ENCODE measurements at regions not wholly inside any gene's neighbourhood (a gene's known extent, or its start where the extent isn't known, plus 50 kb on each side); places are given as distances from the start of the nearest gene placed in this dataset.

DNA sequence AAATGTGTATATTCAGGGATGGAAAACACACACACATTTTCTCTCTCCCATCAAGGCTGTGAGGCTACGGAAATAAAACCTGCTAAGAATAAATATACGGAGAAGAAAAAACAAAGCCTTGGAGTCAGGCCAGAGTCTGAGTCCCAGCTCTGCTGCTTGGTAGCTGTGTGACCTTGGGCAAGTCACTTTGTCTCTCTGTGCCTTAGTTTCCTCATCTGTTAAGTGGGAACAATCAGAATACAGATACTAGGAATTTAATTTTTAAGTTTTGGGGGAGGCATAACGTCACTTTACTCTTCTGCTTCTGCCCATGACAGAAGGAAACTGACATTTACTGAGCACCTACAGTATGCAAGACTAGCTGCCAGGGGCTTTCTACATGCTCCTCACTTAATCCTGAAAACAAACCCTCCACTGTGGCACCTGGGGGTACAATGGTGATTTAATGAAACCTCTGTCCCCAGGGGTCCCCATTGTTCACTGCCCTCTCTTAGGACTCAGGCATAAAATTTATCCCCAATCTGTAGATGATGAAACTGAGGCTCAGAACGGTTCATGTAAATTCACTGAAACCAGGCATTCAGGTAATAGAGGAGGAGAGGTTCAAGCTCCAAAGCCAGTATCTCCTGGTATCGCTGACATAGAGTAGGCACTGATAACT lies 131.9 kb upstream of the SERPIND1 start:
- TF ChIP-seq, protein P1, sequence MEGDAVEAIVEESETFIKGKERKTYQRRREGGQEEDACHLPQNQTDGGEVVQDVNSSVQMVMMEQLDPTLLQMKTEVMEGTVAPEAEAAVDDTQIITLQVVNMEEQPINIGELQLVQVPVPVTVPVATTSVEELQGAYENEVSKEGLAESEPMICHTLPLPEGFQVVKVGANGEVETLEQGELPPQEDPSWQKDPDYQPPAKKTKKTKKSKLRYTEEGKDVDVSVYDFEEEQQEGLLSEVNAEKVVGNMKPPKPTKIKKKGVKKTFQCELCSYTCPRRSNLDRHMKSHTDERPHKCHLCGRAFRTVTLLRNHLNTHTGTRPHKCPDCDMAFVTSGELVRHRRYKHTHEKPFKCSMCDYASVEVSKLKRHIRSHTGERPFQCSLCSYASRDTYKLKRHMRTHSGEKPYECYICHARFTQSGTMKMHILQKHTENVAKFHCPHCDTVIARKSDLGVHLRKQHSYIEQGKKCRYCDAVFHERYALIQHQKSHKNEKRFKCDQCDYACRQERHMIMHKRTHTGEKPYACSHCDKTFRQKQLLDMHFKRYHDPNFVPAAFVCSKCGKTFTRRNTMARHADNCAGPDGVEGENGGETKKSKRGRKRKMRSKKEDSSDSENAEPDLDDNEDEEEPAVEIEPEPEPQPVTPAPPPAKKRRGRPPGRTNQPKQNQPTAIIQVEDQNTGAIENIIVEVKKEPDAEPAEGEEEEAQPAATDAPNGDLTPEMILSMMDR (IDR thresholded peaks at IDR 0.05; ENCODE audit: borderline replicate concordance), result no peak
- no peak for DNase-seq
- no peak overlapping the region for H3K27ac ChIP-seq (replicated peaks)
- H3K4me3 ChIP-seq, result no peak overlapping the region
- intact Hi-C loops (cut with micrococcal nuclease), result no loop called here
- H3K27me3 ChIP-seq (ENCODE audit: low read depth), result peaks cover 68% of the 10 kb centered on the region
- peaks cover 4% of the 10 kb centered on the region for H3K9me3 ChIP-seq (replicated peaks)
- H3K4me1 ChIP-seq, result no peaks in the 10 kb centered on the region
- no peaks in the 10 kb centered on the region for H3K36me3 ChIP-seq

DNA sequence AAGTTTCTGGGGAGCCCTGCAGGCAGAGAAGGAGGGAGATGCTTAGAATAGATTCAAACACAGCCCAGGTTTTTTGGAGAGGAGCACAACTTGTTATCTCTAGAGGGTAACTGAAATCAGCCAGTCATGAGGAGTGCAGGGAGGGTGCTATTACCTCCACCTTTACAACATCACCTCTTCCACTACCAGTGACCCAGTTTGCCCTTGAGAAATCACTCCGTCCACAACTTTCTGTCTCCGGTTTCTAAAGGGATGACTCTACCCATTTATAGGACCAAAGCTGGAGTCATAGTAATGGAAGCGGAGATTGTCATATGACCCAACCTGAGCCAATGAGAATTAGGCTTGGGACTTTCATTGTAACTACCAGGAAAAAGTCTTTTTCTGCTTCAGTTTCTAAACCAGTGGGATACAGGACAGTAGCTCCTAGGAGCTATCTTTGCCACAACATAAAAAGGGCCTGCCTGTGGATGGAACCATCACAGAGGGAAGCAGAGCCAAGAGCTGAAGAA lies 131.2 kb upstream of the SERPIND1 start:
- Histone ChIP-seq H3K27me3 (ENCODE audit: low read depth) (peaks cover 61% of the 10 kb centered on the region), H3K27ac (replicated peaks) (no peak overlapping the region), H3K9me3 (replicated peaks) (peaks cover 4% of the 10 kb centered on the region), H3K4me3 (no peak overlapping the region), H3K36me3 (no peaks in the 10 kb centered on the region), H3K4me1 (no peaks in the 10 kb centered on the region)
- intact Hi-C loops (cut with micrococcal nuclease), result no loop called here
- no peak for DNase-seq
- TF ChIP-seq, protein P1 (IDR thresholded peaks at IDR 0.05; ENCODE audit: borderline replicate concordance), result no peak

DNA sequence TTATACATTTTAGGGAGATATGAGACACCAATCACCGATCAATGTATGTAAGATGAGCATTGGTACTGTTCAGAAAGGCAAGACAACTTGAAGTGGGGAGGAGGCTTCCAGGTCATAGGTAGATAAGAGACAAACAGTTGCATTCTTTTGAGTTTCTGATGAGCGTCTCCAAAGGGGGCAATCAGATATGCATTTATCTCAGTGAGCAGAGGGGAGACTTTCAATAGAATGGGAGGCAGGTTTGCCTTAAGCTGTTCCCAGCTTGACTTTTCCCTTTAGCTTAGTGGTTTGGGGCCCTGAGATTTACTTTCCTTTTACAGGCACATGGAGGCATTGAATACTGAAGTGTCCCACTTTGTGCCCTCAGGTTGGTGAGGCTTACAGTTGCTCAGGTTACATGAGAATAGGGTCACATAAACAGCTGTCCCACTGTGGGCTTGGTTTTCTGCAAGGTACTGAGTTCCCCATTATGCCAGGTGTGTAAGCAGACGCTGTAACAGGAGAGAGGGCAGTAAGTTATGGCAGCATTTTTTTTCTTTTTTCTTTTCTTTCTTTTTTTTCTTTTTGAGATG lies 129.8 kb upstream of the SERPIND1 start:
- DNase-seq, result no peak
- intact Hi-C loops (cut with micrococcal nuclease), result no loop called here
- Histone ChIP-seq H3K9me3 (replicated peaks) (peaks cover 4% of the 10 kb centered on the region), H3K27me3 (ENCODE audit: low read depth) (peaks cover 47% of the 10 kb centered on the region), H3K4me1 (no peaks in the 10 kb centered on the region), H3K27ac (replicated peaks) (no peak overlapping the region), H3K36me3 (no peaks in the 10 kb centered on the region), H3K4me3 (no peak overlapping the region)
- TF ChIP-seq, protein P1 (IDR thresholded peaks at IDR 0.05; ENCODE audit: borderline replicate concordance), result no peak

DNA sequence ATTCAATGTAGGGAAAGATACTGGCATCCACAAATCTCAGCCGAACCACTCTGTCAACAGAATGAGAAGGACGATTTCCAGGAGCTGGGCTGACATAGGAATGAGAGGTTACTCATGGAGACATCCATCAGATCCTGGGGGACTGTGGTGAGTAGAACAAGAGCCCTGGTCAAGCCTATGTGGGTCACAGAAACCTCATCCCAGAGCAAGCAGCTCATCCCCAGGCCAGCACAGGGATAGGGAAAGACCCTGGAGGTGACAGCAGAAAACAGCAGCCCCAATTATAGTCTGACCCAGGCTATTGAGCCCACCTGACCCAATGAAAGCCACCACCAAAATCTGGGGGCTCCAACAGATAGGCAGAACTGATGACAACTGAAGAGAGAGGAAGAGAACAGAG lies 128.0 kb upstream of the SERPIND1 start:
- intact Hi-C loops (cut with micrococcal nuclease), result no loop called here
- no peak for DNase-seq
- TF ChIP-seq, protein P1 (IDR thresholded peaks at IDR 0.05; ENCODE audit: borderline replicate concordance), result no peak
- Histone ChIP-seq H3K27me3 (ENCODE audit: low read depth) (peaks cover 30% of the 10 kb centered on the region), H3K4me1 (no peaks in the 10 kb centered on the region), H3K4me3 (no peak overlapping the region), H3K27ac (replicated peaks) (no peak overlapping the region), H3K9me3 (replicated peaks) (no peaks in the 10 kb centered on the region), H3K36me3 (no peaks in the 10 kb centered on the region)

DNA sequence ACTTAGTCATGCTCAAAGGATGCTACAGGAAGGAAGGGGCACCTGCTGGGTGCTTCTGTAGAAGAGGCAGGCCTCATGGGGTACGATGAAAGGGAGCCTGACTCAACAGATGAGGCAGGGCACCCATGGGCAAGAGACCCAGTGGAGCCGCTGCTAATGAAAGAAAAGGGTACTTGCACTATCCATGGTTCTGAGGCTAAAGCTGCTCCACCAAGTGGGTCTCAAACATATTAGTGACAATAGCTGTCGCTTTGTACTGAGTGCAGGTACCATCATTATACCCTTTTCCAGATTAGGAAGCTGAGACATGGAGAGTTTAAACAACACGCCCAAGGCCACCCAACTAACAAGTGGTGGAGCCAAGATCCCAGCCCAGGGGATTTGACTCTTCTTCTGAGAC lies 127.5 kb upstream of the SERPIND1 start:
- DNase-seq, result no peak
- TF ChIP-seq, protein P1 (IDR thresholded peaks at IDR 0.05; ENCODE audit: borderline replicate concordance), result no peak

More for the DNA sequence above, 127.5 kb upstream of the SERPIND1 start:
- Histone ChIP-seq H3K4me3 (no peak overlapping the region), H3K36me3 (no peaks in the 10 kb centered on the region), H3K9me3 (replicated peaks) (no peaks in the 10 kb centered on the region), H3K27me3 (ENCODE audit: low read depth) (peaks cover 26% of the 10 kb centered on the region), H3K4me1 (no peaks in the 10 kb centered on the region), H3K27ac (replicated peaks) (no peak overlapping the region)
- intact Hi-C loops (cut with micrococcal nuclease), result no loop called here

Measured in left ventricle myocardium inferior (tissue), 1 donor.